ENCODE measurements at regions not wholly inside any gene's neighbourhood (a gene's known extent, or its start where the extent isn't known, plus 50 kb on each side); places are given as distances from the start of the nearest gene placed in this dataset.

DNA sequence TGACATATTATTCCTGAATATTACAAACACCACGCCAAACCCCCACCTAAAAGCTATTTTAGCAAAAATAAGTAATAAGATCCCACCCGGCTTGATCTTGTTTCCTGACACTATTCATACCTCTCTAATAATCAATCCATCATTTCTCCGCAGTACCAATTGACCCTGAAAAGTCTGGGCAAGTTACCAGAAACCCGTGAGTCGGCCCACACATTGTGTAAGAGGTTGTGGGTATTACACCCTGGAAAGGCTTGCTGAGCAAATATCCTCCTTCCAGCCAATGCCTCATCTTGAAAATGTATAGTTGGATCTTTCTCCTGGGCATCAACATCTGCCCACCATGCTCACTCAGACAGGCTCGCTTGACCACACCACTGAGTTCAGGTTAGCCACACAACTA, 451.0 kb downstream of the TTLL7 start:
- H3K4me3 ChIP-seq = no peak overlapping the region
- no peaks in the 10 kb centered on the region for H3K36me3 ChIP-seq
- no peaks in the 10 kb centered on the region for H3K4me1 ChIP-seq (replicated peaks)
- no peaks in the 10 kb centered on the region for H3K27me3 ChIP-seq (replicated peaks)
- H3K9me3 ChIP-seq (replicated peaks) = no peaks in the 10 kb centered on the region
- H3K27ac ChIP-seq = no peak overlapping the region
- DNase-seq (ENCODE audit: low read depth in 1 of 2, low spot score in 2 of 2) = no peak

DNA sequence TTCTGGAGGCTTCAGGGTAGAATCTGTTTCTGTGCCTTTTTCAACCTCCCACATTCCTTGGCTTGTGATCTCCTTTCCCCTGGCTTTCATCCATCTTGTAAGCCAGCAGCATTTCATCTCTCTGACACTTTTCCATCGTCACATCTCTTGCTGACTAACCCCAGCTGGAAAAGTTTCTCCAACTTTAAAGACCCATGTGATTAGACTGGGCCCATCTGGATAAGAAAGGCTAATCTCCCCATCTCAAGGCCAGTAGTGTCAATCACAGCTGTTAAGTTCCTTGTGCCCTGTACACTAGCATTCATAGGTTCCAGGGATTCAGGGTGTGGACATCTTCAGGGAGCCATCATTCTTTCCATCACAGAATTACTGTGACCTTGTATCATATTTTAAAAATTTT, 452.1 kb downstream of the TTLL7 start:
- Histone ChIP-seq H3K4me1 (replicated peaks) (no peaks in the 10 kb centered on the region), H3K36me3 (no peaks in the 10 kb centered on the region), H3K4me3 (no peak overlapping the region), H3K27ac (no peak overlapping the region), H3K27me3 (replicated peaks) (no peaks in the 10 kb centered on the region), H3K9me3 (replicated peaks) (no peaks in the 10 kb centered on the region)
- no peak for DNase-seq (ENCODE audit: low read depth in 1 of 2, low spot score in 2 of 2)

DNA sequence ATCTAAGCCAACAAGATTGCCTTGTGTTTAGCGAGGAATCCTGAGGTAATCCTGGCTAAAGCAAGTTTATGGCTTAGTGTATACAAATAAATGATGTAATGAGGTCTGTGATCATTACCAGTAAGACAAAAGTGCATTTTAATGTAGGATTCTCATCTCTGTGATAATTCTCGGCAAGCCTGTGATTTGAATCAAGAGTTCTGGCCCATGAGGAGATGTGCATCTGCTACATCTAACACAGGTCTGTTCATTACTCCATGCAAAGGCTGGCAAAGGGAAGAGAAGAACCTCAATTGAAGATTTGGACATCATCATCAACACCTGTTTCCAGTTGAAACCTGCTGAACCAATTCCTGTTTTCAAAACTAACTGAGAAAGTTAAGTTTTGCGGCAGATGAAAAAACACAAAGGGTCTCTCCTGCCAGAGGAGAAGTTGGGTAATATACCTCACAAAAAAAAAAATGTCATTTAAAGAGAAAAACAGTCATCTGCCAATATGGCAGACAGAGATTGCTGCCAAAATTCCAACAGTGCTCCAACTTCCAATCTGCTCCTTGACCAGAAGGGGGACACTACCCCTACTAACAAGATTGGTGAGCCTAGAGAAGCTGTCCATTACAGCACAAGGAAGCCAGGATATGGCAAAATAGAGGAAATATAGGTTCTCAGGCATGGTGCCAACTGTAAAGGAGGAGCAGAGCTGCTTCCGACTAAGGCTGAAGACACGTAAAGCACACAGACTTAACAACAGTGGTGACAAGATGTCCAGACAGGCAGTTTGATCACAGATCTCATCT, 453.7 kb downstream of the TTLL7 start:
- H3K4me3 ChIP-seq = no peak overlapping the region
- H3K4me1 ChIP-seq (replicated peaks) = no peaks in the 10 kb centered on the region
- no peaks in the 10 kb centered on the region for H3K27me3 ChIP-seq (replicated peaks)
- no peaks in the 10 kb centered on the region for H3K36me3 ChIP-seq
- peaks cover 3% of the 10 kb centered on the region; the same call in 1 of the 2 replicates for H3K9me3 ChIP-seq (replicated peaks)
- DNase-seq (ENCODE audit: low read depth in 1 of 2, low spot score in 2 of 2) = no peak
- H3K27ac ChIP-seq = no peak overlapping the region

DNA sequence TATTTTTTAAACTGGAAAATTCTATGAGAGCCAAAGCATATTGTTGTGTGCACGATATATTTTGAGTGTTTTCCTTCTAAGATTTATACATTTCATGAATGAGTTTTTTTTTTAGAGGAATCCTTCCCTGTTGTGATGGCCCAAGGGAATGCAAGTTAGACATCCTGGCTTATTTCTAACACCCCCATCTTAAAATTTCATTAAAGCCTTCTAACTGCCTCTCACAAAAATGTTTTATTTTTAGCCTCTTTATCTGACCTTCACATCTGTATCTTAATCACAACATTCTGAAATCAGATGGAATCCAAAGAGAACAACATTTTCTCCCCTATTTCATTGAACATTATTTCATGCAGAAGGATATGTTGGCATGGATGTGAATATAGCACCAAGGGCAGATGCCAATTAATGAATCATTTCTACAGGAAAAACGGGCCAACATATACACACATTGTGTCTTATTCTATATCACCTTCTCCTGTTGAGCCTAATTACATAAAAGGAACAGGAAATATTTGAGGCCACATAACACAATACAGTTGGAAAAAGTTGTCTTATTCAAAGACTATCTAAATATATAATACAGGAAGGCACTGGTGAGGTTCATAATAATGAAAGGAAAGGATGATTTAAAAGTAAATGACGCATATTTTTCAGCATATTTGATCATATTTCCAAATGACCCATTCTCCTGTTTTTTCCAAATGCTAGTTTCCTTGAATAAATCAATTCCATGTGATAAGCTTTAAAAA, 455.5 kb downstream of the TTLL7 start:
- Histone ChIP-seq H3K9me3 (replicated peaks) (peaks cover 3% of the 10 kb centered on the region; the same call in 1 of the 2 replicates), H3K27ac (no peak overlapping the region), H3K4me1 (replicated peaks) (no peaks in the 10 kb centered on the region), H3K4me3 (no peak overlapping the region), H3K36me3 (no peaks in the 10 kb centered on the region), H3K27me3 (replicated peaks) (no peaks in the 10 kb centered on the region)
- DNase-seq (ENCODE audit: low read depth in 1 of 2, low spot score in 2 of 2) = no peak

DNA sequence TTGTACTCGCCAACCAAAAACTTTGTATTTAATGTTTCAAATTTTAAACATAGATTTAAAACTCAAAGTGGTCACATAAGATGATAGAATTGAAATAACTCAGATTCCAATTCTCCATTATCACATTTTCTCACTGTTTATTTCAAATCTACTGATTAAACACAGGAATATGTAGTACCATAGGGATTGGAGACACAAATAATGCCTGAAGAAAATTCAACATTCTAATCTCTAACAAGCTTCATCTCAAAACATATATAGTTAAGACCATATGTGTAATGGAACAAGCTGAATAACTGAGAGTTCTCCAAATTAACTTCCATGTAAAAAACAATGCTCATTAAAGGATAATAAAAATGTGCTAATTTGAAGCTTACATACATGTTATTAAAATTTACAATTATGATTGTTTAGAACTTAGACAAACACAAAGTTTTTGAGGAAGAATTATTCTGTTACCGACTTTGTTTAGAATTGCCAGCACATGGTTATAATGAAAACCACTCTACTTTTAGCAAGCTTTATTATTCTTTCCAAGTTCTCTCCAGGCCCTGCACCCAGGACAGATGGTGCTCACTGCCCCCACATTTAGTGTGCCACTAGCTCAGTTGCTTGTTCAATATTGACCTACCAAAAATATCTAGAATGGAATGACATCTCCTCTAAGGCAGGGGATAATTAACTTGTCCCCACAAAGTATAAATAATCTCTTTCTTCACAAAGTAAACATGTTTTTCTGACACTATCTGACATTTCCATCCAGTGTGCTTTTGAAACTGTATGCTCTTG, 467.2 kb downstream of the TTLL7 start:
- H3K9me3 ChIP-seq (replicated peaks) = peaks cover 3% of the 10 kb centered on the region; the same call in 1 of the 2 replicates

DNA sequence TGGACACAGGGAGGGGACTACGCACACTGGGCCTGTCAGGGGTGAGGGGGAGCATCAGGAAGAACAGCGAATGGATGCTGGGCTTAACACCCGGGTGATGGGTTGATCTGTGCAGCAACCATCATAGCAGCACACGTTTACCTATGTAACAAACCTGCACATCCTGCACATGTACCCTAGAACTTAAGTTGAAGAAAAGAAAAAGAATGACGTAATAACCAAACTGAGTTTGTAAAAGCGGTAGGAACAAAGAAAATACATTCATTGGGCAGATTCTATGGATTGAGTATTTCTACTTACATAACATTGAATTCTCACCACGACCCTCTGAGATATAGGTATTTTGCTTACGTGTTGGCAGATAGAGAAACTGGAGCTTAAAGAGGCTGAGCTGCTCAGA, 468.4 kb downstream of the TTLL7 start:
- no peak for DNase-seq (ENCODE audit: low read depth in 1 of 2, low spot score in 2 of 2)
- Histone ChIP-seq H3K9me3 (replicated peaks) (peaks cover 3% of the 10 kb centered on the region; the same call in 1 of the 2 replicates), H3K27ac (no peak overlapping the region), H3K4me1 (replicated peaks) (no peaks in the 10 kb centered on the region), H3K4me3 (no peak overlapping the region), H3K27me3 (replicated peaks) (no peaks in the 10 kb centered on the region), H3K36me3 (no peaks in the 10 kb centered on the region)

More for the DNA sequence above, 467.2 kb downstream of the TTLL7 start:
- H3K4me3 ChIP-seq = no peak overlapping the region
- no peaks in the 10 kb centered on the region for H3K27me3 ChIP-seq (replicated peaks)
- H3K36me3 ChIP-seq = no peaks in the 10 kb centered on the region
- DNase-seq (ENCODE audit: low read depth in 1 of 2, low spot score in 2 of 2) = no peak
- no peak overlapping the region for H3K27ac ChIP-seq
- H3K4me1 ChIP-seq (replicated peaks) = no peaks in the 10 kb centered on the region

DNA sequence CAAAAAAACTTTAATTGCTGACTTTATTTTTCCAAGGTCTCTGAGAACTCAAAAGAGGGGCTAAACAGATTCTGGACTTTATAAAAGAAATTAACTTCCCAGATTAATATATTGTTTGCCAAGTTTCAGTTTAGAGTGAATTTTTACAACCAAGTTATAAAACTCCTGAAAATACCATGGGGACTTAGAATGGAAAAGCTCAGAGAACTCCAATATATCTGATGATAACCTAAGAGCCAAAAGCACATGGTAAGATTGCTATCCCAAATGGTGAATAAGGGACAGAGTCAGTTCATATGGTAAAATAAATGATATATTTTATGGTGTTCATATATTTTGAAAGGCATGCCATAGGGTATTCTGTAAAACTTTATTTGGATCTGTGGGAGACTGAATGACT, 470.9 kb downstream of the TTLL7 start:
- DNase-seq (ENCODE audit: low read depth in 1 of 2, low spot score in 2 of 2) = no peak
- H3K4me1 ChIP-seq (replicated peaks) = no peaks in the 10 kb centered on the region

DNA sequence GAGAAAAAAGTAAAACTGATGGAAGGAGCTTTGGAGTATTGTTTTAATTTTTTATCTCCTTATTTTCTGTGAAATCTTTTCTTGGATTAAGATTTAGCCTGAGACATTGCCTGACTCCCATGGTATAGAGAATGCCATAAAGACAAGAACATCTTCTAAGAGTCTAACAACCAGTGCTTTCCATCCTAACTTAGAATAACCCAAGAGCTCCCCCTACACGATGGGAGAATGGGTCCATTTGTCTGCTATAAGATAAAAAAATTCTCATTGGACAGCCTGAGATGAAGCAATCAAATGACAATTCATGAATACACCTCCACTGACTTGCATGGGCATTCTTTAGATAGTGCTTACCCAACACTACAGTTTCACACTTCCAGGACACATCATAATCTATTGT, 478.1 kb downstream of the TTLL7 start:
- no peak overlapping the region for H3K4me3 ChIP-seq
- no peaks in the 10 kb centered on the region for H3K36me3 ChIP-seq
- no peaks in the 10 kb centered on the region for H3K9me3 ChIP-seq (replicated peaks)
- no peaks in the 10 kb centered on the region for H3K27me3 ChIP-seq (replicated peaks)
- H3K27ac ChIP-seq = no peak overlapping the region
- DNase-seq (ENCODE audit: low read depth in 1 of 2, low spot score in 2 of 2) = no peak
- H3K4me1 ChIP-seq (replicated peaks) = peaks cover 11% of the 10 kb centered on the region

More for the DNA sequence above, 470.9 kb downstream of the TTLL7 start:
- H3K27me3 ChIP-seq (replicated peaks) = no peaks in the 10 kb centered on the region
- peaks cover 3% of the 10 kb centered on the region; the same call in 1 of the 2 replicates for H3K9me3 ChIP-seq (replicated peaks)
- no peak overlapping the region for H3K4me3 ChIP-seq
- H3K27ac ChIP-seq = no peak overlapping the region
- no peaks in the 10 kb centered on the region for H3K36me3 ChIP-seq

DNA sequence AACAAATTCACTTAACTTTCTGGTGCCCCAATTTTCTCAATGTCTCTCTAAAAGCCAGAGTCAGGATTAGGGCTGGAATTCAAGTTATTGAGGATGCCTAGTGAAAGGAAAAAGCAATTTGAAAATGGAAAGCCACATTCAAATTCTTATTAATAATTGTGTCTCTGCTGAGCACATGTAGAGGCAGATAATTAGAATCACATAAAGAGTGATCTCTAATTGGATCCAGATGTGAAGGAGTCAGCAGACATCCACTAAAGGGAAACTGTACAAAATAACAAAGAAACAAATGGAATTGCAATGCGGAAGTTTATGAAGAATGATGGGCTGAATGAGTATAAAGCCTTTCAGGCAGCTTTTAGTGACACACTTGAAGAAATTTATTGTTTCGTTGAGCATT, 482.6 kb downstream of the TTLL7 start:
- Histone ChIP-seq H3K27ac (peak overlapping the region; percentile 48), H3K27me3 (replicated peaks) (no peaks in the 10 kb centered on the region), H3K9me3 (replicated peaks) (no peaks in the 10 kb centered on the region), H3K4me3 (no peak overlapping the region), H3K4me1 (replicated peaks) (peaks cover 21% of the 10 kb centered on the region), H3K36me3 (no peaks in the 10 kb centered on the region)
- DNase-seq (ENCODE audit: low read depth in 1 of 2, low spot score in 2 of 2) = peak in 1 of 2 experiments; percentile 64

DNA sequence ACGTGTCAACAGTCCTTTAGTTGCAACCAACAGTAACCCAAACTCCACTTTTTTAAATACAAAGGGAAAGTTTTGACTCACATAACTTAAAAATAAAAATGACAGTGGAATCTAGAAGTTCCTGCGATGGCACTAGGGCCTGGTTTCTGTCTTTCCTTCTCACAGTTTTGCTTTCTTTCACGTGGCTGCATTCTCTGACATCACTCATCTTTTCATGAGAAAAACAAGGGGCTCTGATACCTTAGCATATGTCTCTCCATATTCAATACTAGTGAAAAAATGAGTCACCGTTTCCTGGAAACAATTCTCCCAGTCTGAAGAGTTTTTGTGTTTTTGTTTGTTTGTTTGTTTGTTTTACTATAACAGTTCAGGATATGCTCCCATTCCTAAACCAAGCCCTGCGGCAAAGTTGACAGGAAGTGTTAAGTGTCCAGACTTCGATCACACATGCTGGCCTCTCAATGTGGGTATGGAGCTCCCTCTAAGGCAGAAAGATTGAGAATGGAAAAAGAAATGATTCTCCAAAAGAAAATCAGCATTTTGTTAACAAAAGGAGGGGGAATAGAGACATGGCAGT, 483.3 kb downstream of the TTLL7 start:
- H3K4me1 ChIP-seq (replicated peaks) = peaks cover 21% of the 10 kb centered on the region
- H3K4me3 ChIP-seq = no peak overlapping the region
- no peaks in the 10 kb centered on the region for H3K36me3 ChIP-seq
- H3K27me3 ChIP-seq (replicated peaks) = no peaks in the 10 kb centered on the region
- DNase-seq (ENCODE audit: low read depth in 1 of 2, low spot score in 2 of 2) = peak; percentile 67 to 69
- no peaks in the 10 kb centered on the region for H3K9me3 ChIP-seq (replicated peaks)
- peak overlapping the region; percentile 48 for H3K27ac ChIP-seq

DNA sequence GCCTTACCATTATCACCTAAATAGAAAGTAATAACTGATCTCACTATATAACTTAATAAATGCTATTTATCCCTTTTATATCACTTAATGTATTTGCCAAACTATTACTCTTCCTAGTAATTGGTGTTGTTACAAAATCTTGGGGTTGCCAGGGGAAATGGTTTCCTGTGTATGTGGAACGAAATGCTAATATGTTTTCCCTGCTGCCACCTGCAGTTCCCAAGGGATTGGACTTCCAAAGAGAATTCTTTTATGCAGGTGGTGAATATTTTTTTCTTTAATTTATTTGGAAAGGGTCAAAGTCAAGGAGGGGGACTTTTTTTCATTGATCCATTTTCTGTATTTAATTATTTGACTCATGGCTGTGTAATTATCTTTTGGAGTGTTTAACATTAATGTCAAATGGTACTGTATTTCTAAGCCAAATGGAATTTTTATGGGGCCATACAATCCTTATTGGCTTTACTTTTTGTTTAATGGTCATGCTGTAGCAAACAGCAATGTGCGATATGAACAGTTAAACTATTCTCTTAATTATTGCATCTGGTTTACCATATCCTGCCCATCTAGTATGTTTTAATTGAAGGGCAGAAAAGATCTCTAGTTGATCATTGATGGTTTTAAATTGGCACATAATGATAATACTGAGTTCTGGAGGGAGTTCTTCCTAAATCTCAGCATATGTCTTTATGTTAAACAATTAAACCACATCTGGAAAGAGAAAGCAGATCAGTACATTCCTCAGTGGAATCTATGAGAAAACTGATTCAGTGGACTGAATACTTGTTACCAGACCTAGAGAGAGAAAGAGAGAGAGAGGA, 486.3 kb downstream of the TTLL7 start:
- Histone ChIP-seq H3K27me3 (replicated peaks) (no peaks in the 10 kb centered on the region), H3K4me3 (no peak overlapping the region), H3K36me3 (no peaks in the 10 kb centered on the region), H3K27ac (no peak overlapping the region), H3K4me1 (replicated peaks) (peaks cover 40% of the 10 kb centered on the region), H3K9me3 (replicated peaks) (no peaks in the 10 kb centered on the region)
- DNase-seq (ENCODE audit: low read depth in 1 of 2, low spot score in 2 of 2) = no peak

DNA sequence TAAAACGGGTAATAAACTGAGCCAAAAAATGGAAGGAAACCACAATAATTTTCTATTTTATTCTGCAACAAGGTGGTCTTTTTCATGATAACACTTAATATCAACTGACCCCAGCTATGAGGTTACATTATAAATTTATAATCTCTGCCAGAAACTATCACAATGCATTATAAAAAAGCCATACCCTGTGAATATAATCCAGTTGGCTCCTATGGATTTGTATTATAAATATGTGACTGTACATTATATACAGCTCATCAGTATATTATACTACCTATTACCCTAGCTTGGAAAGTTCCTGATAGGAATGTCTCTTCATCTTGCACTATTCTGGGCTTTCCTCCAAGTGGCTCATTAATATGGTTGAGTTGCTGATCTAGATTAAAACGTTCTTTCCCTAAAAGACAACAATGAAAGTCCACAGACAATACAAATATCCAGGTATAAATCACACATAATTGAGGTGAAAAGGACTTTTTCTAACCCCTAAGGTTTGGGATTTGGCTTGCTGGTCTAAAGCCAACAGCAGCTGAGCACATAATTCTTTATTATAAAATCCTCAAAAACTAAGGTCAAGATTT, 487.7 kb downstream of the TTLL7 start:
- H3K27me3 ChIP-seq (replicated peaks) = no peaks in the 10 kb centered on the region
- DNase-seq (ENCODE audit: low read depth in 1 of 2, low spot score in 2 of 2) = no peak
- H3K4me1 ChIP-seq (replicated peaks) = peaks cover 38% of the 10 kb centered on the region
- H3K4me3 ChIP-seq = no peak overlapping the region
- H3K36me3 ChIP-seq = no peaks in the 10 kb centered on the region
- H3K27ac ChIP-seq = no peak overlapping the region
- no peaks in the 10 kb centered on the region for H3K9me3 ChIP-seq (replicated peaks)
